Gastrocnemius medialis (tissue), 4 donors: ENCODE measurements at regions not wholly inside any gene's neighbourhood (a gene's known extent, or its start where the extent isn't known, plus 50 kb on each side); places are given as distances from the start of the nearest gene placed in this dataset.

Source experiments
- ATAC-seq, 2 donors: fragments of 150-250 bp; one replicate each; pipeline ENCODE4 v1.9.1; 2016
- DNase-seq, 2 donors: peaks; one replicate each; pipeline ENCODE4 v3.0.0-alpha.2; 2019
- H3K27ac ChIP-seq, 4 donors: fragments of 200-600 bp; sonication (generic); 1 replicate in 1 of 4; 2 replicates in 3 of 4; pipeline ENCODE4 v1.5.1; 2016 to 2018; ENCODE audit warnings: mild to moderate bottlenecking in 2 of 4, moderate library complexity in 1 of 4
- H3K27me3 ChIP-seq, 3 donors: fragments of 200-600 bp; sonication (generic) in 2 of 3; 1 replicate in 1 of 3; 2 replicates in 2 of 3; pipeline versions ENCODE4 v1.5.1 to v1.6.0; 2016 to 2019; ENCODE audit warnings: mild to moderate bottlenecking in 1 of 3, moderate library complexity in 1 of 3
- H3K36me3 ChIP-seq, 2 donors: fragments of 200-600 bp; sonication (generic) in 1 of 2; one replicate each; pipeline ENCODE4 v1.5.1; 2017 to 2018
- H3K4me1 ChIP-seq, 2 donors: fragments of 200-600 bp; sonication (generic) in 1 of 2; one replicate each; pipeline ENCODE4 v1.5.1; 2016 to 2017; ENCODE audit warnings: mild to moderate bottlenecking in 2 of 2
- H3K4me3 ChIP-seq, 4 donors: fragments of 200-600 bp; sonication (generic) in 3 of 4; 1 replicate in 1 of 4; 2 replicates in 3 of 4; pipeline ENCODE4 v1.5.1; 2016 to 2019; ENCODE audit warnings: mild to moderate bottlenecking in 2 of 4
- H3K9me3 ChIP-seq, 3 donors: fragments of 200-600 bp; sonication (generic) in 2 of 3; 1 replicate in 1 of 3; 2 replicates in 2 of 3; pipeline ENCODE4 v1.5.1; 2016 to 2019
- CTCF ChIP-seq, 5 experiments: fragments of 450-650 bp in 3 of 5; fragments of 200-600 bp in 2 of 5; sonication (generic) in 2 of 5; IDR thresholded peaks in 4 of 5; conservative IDR thresholded peaks in 1 of 5; 1 replicate in 4 of 5; 2 replicates in 1 of 5; pipeline ENCODE4 v1.5.1; 2016 to 2019; ENCODE audit warnings: antibody characterized with exemption in 5 of 5, mild to moderate bottlenecking in 3 of 5, moderate library complexity in 3 of 5
- POLR2A ChIP-seq, 2 donors: fragments of 450-650 bp; IDR thresholded peaks; one replicate each; pipeline ENCODE4 v1.6.1; 2017; ENCODE audit warnings: antibody characterized with exemption in 2 of 2, mild to moderate bottlenecking in 2 of 2, moderate library complexity in 2 of 2
- in situ Hi-C, 4 donors: fragments of 200-750 bp; cut with MboI; loops; one replicate each; pipeline versions ENCODE4 v1.15.0 to v1.8.0; 2017; ENCODE audit warnings: low sequenced_read_pairs in 4 of 4
- intact Hi-C: fragments of 100-400 bp; cut with DNase I; formaldehyde crosslinking; loops from one replicate; pipeline ENCODE4 v1.15.1; 2023; ENCODE audit warnings: low total_unique reads

GRCh38 chr14:98741523-98741922 is 530.5 kb downstream of the BCL11B start:
- Histone ChIP-seq H3K4me1 (no peaks in the 10 kb centered on the region), H3K9me3 (no peaks in the 10 kb centered on the region), H3K27me3 (no peaks in the 10 kb centered on the region), H3K36me3 (no peaks in the 10 kb centered on the region), H3K4me3 (no peak overlapping the region), H3K27ac (no peak overlapping the region)
- no peak for ATAC-seq
- DNase-seq = no peak
- TF ChIP-seq POLR2A (IDR thresholded peaks at IDR 0.05) (no peak), CTCF (IDR thresholded peaks at IDR 0.05 in 4 of 5, conservative IDR thresholded peaks at IDR 0.05 in 1 of 5) (no peak)
- in situ Hi-C loops (no loop called here), intact Hi-C loops (no loop called here)

- intact Hi-C loops (no loop called here), in situ Hi-C loops (no loop called here)
- no peaks in the 10 kb centered on the region for H3K36me3 ChIP-seq
- no peak for TF ChIP-seq CTCF (IDR thresholded peaks at IDR 0.05 in 4 of 5, conservative IDR thresholded peaks at IDR 0.05 in 1 of 5)
- TF ChIP-seq POLR2A (IDR thresholded peaks at IDR 0.05) = no peak
- H3K4me3 ChIP-seq = no peak overlapping the region
- H3K9me3 ChIP-seq = no peaks in the 10 kb centered on the region
- no peaks in the 10 kb centered on the region for H3K27me3 ChIP-seq
- ATAC-seq (no peak), DNase-seq (no peak)
- H3K4me1 ChIP-seq = no peaks in the 10 kb centered on the region
- H3K27ac ChIP-seq = no peak overlapping the region
Observed at GRCh38 chr14:98742001-98742400, 530.0 kb downstream of the BCL11B start.

GRCh38 chr14:98743536-98743935 is 528.5 kb downstream of the BCL11B start:
- ATAC-seq = no peak
- H3K36me3 ChIP-seq = no peaks in the 10 kb centered on the region
- intact Hi-C loops = no loop called here
- no peak overlapping the region for H3K4me3 ChIP-seq
- TF ChIP-seq CTCF (IDR thresholded peaks at IDR 0.05 in 4 of 5, conservative IDR thresholded peaks at IDR 0.05 in 1 of 5) = no peak
- TF ChIP-seq POLR2A (IDR thresholded peaks at IDR 0.05) = no peak
- H3K9me3 ChIP-seq = no peaks in the 10 kb centered on the region
- H3K27me3 ChIP-seq = peaks cover 0 to under 1% (median 0%) of the 10 kb centered on the region in 3 donors
- in situ Hi-C loops = no loop called here
- H3K27ac ChIP-seq = no peak overlapping the region
- no peak for DNase-seq
- no peaks in the 10 kb centered on the region for H3K4me1 ChIP-seq

- H3K4me1 ChIP-seq = no peaks in the 10 kb centered on the region
- ATAC-seq (no peak), DNase-seq (no peak)
- in situ Hi-C loops (no loop called here), intact Hi-C loops (no loop called here)
- TF ChIP-seq POLR2A (IDR thresholded peaks at IDR 0.05) (no peak), CTCF (IDR thresholded peaks at IDR 0.05 in 4 of 5, conservative IDR thresholded peaks at IDR 0.05 in 1 of 5) (no peak)
- H3K27ac ChIP-seq = no peak overlapping the region
- H3K4me3 ChIP-seq = no peak overlapping the region
- H3K27me3 ChIP-seq = peaks cover 0 to 3% (median 0%) of the 10 kb centered on the region in 3 donors
- H3K36me3 ChIP-seq = no peaks in the 10 kb centered on the region
- H3K9me3 ChIP-seq = no peaks in the 10 kb centered on the region
Observed at GRCh38 chr14:98748966-98749365, 523.0 kb downstream of the BCL11B start.

- H3K27ac ChIP-seq = no peak overlapping the region
- no peak overlapping the region for H3K4me3 ChIP-seq
- DNase-seq (no peak), ATAC-seq (no peak)
- no peaks in the 10 kb centered on the region for H3K36me3 ChIP-seq
- H3K9me3 ChIP-seq = no peaks in the 10 kb centered on the region
- intact Hi-C loops = loop anchor here (5.0 kb wide), 1 partner anchor 34 kb away; no protein-coding TSS in a partner anchor
- TF ChIP-seq POLR2A (IDR thresholded peaks at IDR 0.05) (no peak), CTCF (IDR thresholded peaks at IDR 0.05 in 4 of 5, conservative IDR thresholded peaks at IDR 0.05 in 1 of 5) (no peak)
- in situ Hi-C loops = no loop called here
- peaks cover 0 to 3% (median 0%) of the 10 kb centered on the region in 3 donors for H3K27me3 ChIP-seq
- H3K4me1 ChIP-seq = no peaks in the 10 kb centered on the region
Observed at GRCh38 chr14:98751110-98751509, 520.9 kb downstream of the BCL11B start.
